ENCODE measurements at regions not wholly inside any gene's neighbourhood (a gene's known extent, or its start where the extent isn't known, plus 50 kb on each side); places are given as distances from the start of the nearest gene placed in this dataset.

DNA sequence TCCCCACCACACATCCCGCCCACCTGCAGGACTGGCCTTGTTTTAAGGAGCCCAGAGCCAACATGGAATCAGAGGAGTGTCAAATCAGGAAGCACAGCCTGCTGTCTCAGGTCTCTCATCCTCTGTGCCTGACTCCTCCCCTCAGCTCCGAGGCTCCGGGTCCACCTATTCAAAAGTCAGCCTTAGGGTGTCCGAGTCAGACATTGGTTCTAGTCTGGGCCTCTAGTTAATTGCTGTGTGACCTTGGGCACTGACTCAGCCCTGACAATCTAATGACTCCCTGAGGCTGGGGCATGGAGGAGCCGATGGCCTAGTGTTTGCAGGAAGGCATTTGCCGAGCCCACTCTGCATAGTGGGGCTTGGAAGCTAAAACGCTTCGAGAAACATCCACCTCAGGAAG, 223.1 kb upstream of the PPP2R2D start:
- Histone ChIP-seq H2AFZ (ENCODE audit: low read length) (no peak overlapping the region), H3K79me2 (ENCODE audit: insufficient read depth, low read length) (no peaks in the 10 kb centered on the region), H2BK20ac (ENCODE audit: low read depth, low read length, poor library complexity, severe bottlenecking) (no peak overlapping the region), H4K91ac (ENCODE audit: insufficient read length, low read depth, low read length) (no peak overlapping the region), H4K8ac (replicated peaks; ENCODE audit: insufficient read length, low read depth, low read length) (no peak overlapping the region), H4K5ac (ENCODE audit: insufficient read length, low read depth, low read length) (no peak overlapping the region), H3K18ac (ENCODE audit: insufficient read length, low read depth, low read length) (peak overlapping the region; percentile 63), H2BK12ac (ENCODE audit: insufficient read length, low read depth, low read length) (no peak overlapping the region), H3K56ac (ENCODE audit: insufficient read length, low read depth, low read length) (no peak overlapping the region), H3K9ac (ENCODE audit: extremely low read depth, insufficient read length, low read length) (no peak overlapping the region), H3K4ac (ENCODE audit: low read depth, low read length) (no peak overlapping the region), H3K27ac (ENCODE audit: insufficient read length, low read depth, low read length) (no peak overlapping the region), H3K14ac (ENCODE audit: insufficient read depth, low read length) (no peak overlapping the region), H3K4me1 (ENCODE audit: insufficient read depth, low read length) (peaks cover 5% of the 10 kb centered on the region; the same call in 1 of the 2 replicates), H3T11ph (ENCODE audit: low read length) (no peak overlapping the region), H2BK5ac (ENCODE audit: insufficient read length, low read length) (no peak overlapping the region), H3K79me1 (ENCODE audit: insufficient read depth, low read depth, low read length, poor library complexity, severe bottlenecking) (no peaks in the 10 kb centered on the region), H3K27me3 (ENCODE audit: insufficient read depth, low read length) (no peaks in the 10 kb centered on the region), H4K20me1 (ENCODE audit: control insufficient read depth, insufficient read depth, insufficient read length) (no peaks in the 10 kb centered on the region), H3K23me2 (ENCODE audit: insufficient read length, low read depth, low read length, poor library complexity, severe bottlenecking) (peaks cover 2% of the 10 kb centered on the region), H2BK120ac (ENCODE audit: low read depth, low read length, poor library complexity, severe bottlenecking) (no peak overlapping the region), H2BK15ac (ENCODE audit: low read depth, low read length) (no peak overlapping the region), H3K9me3 (ENCODE audit: control insufficient read depth, low read depth, low read length) (no peaks in the 10 kb centered on the region), H3K23ac (ENCODE audit: insufficient read length, low read depth, low read length) (no peak overlapping the region), H3K4me2 (ENCODE audit: insufficient read depth, insufficient read length, low read length) (no peak overlapping the region), H2AK5ac (ENCODE audit: insufficient read length, low read length) (no peak overlapping the region)
- no CpG with 5 or more reads among the region's 8 CpGs for WGBS (ENCODE audit: extremely low coverage, insufficient read length, low lambda C conversion rate)
- Mint-ChIP-seq H3K4me3 (no peak overlapping the region), H3K27me3 (ENCODE audit: low read depth) (peaks cover 31% of the 10 kb centered on the region), H3K4me1 (peaks cover 40 to 43% of the 10 kb centered on the region in 2 experiments), H3K27ac (peak overlapping the region in 2 of 3 experiments; percentile 98; a peak in 3 of 7 replicates), H3K36me3 (ENCODE audit: insufficient read depth in 1 of 3, low read depth in 3 of 3) (peaks cover 2 to 10% (median 4%) of the 10 kb centered on the region in 3 experiments; a peak in 5 of 7 replicates), H3K9me3 (peaks cover 7 to 8% of the 10 kb centered on the region in 2 experiments; a peak in 4 of 5 replicates)
- no peak for TF ChIP-seq CTCF (conservative IDR thresholded peaks at IDR 0.05)
- DNase-seq = peak; percentile 56
